ENCODE measurements at regions not wholly inside any gene's neighbourhood (a gene's known extent, or its start where the extent isn't known, plus 50 kb on each side); places are given as distances from the start of the nearest gene placed in this dataset.
"Not testable (repeated sequence)": the region's sequence is repeated elsewhere in the genome, so short reads cannot be mapped to it uniquely, and the experiment has no call there.

GRCh38 chr7:125390981-125391380, 461.4 kb upstream of the POT1 start:
- DNase-seq (ENCODE audit: low read depth): no peak

GRCh38 chr7:125386211-125386610, 456.6 kb upstream of the POT1 start:
- no peak for DNase-seq (ENCODE audit: low read depth)

GRCh38 chr7:125383324-125383723, 453.7 kb upstream of the POT1 start:
- DNase-seq (ENCODE audit: low read depth): no peak

- no peak for DNase-seq (ENCODE audit: low read depth)
Measured at GRCh38 chr7:125382401-125382800, 452.8 kb upstream of the POT1 start.

GRCh38 chr7:125375942-125376341, 446.3 kb upstream of the POT1 start:
- no peak for DNase-seq (ENCODE audit: low read depth)

GRCh38 chr7:125370502-125370901, 440.9 kb upstream of the POT1 start:
- no peak for DNase-seq (ENCODE audit: low read depth)

- no peak for DNase-seq (ENCODE audit: low read depth)
Measured at GRCh38 chr7:125363873-125364272, 434.2 kb upstream of the POT1 start.

- no peak for DNase-seq (ENCODE audit: low read depth)
Measured at GRCh38 chr7:125358551-125359167, 429.0 kb upstream of the POT1 start.

- DNase-seq (ENCODE audit: low read depth): no peak
Measured at GRCh38 chr7:125357676-125358455, 428.2 kb upstream of the POT1 start.

- DNase-seq (ENCODE audit: low read depth): no peak
Measured at GRCh38 chr7:125355899-125356298, 426.3 kb upstream of the POT1 start.

GRCh38 chr7:125347269-125347668, 417.6 kb upstream of the POT1 start:
- DNase-seq (ENCODE audit: low read depth): no peak

- DNase-seq (ENCODE audit: low read depth): no peak
Measured at GRCh38 chr7:125338110-125338509, 408.5 kb upstream of the POT1 start.

GRCh38 chr7:125336326-125336725, 406.7 kb upstream of the POT1 start:
- DNase-seq (ENCODE audit: low read depth): no peak

- no peak for DNase-seq (ENCODE audit: low read depth)
Measured at GRCh38 chr7:125326666-125327255, 397.1 kb upstream of the POT1 start.

- DNase-seq (ENCODE audit: low read depth): no peak
Measured at GRCh38 chr7:125316466-125316865, 386.8 kb upstream of the POT1 start.

GRCh38 chr7:125299003-125299765, 369.6 kb upstream of the POT1 start:
- no peak for DNase-seq (ENCODE audit: low read depth)

- no peak for DNase-seq (ENCODE audit: low read depth)
Measured at GRCh38 chr7:125279961-125280360, 350.3 kb upstream of the POT1 start.

- DNase-seq (ENCODE audit: low read depth): no peak
Measured at GRCh38 chr7:125278318-125278717, 348.7 kb upstream of the POT1 start.

GRCh38 chr7:125274742-125275141, 345.1 kb upstream of the POT1 start:
- DNase-seq (ENCODE audit: low read depth): not testable (repeated sequence)

GRCh38 chr7:125264174-125264856, 334.7 kb upstream of the POT1 start:
- not testable (repeated sequence) for DNase-seq (ENCODE audit: low read depth)

- not testable (repeated sequence) for DNase-seq (ENCODE audit: low read depth)
Measured at GRCh38 chr7:125258876-125259417, 329.3 kb upstream of the POT1 start.

All from forelimb muscle (tissue), 1 donor.